ENCODE measurements at regions not wholly inside any gene's neighbourhood (a gene's known extent, or its start where the extent isn't known, plus 50 kb on each side); places are given as distances from the start of the nearest gene placed in this dataset.

DNA sequence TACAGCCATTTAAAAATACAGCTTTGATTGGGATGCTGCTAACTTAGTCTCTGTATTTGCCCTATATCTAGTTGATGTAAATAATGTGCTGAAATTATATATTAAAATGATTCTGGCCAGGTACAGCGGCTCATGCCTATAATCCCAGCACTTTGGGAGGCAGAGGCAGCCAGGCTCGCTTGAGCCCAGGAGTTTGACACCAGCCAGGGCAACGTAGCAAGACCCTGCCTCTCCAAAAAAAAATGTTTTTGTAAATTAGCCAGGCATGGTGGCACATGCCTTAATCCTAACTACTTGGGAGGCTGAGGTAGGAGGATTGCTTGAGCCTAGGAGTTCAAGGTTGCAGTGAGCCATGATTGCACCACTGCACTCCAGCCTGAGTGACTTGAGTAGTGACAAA lies 143.8 kb upstream of the CELF2 start:
- DNase-seq = no peak
- no peak overlapping the region for H3K27ac ChIP-seq
- no peaks in the 10 kb centered on the region for H3K36me3 ChIP-seq
- no peaks in the 10 kb centered on the region for H3K27me3 ChIP-seq
- peaks cover 0 to 4% (median 0%) of the 10 kb centered on the region in 4 donors for H3K4me1 ChIP-seq
- no peaks in the 10 kb centered on the region for H3K9me3 ChIP-seq
- no peak for TF ChIP-seq POLR2A (IDR thresholded peaks at IDR 0.05)
- TF ChIP-seq, protein P1, sequence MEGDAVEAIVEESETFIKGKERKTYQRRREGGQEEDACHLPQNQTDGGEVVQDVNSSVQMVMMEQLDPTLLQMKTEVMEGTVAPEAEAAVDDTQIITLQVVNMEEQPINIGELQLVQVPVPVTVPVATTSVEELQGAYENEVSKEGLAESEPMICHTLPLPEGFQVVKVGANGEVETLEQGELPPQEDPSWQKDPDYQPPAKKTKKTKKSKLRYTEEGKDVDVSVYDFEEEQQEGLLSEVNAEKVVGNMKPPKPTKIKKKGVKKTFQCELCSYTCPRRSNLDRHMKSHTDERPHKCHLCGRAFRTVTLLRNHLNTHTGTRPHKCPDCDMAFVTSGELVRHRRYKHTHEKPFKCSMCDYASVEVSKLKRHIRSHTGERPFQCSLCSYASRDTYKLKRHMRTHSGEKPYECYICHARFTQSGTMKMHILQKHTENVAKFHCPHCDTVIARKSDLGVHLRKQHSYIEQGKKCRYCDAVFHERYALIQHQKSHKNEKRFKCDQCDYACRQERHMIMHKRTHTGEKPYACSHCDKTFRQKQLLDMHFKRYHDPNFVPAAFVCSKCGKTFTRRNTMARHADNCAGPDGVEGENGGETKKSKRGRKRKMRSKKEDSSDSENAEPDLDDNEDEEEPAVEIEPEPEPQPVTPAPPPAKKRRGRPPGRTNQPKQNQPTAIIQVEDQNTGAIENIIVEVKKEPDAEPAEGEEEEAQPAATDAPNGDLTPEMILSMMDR (IDR thresholded peaks at IDR 0.05) = no peak
- no peak overlapping the region for H3K4me3 ChIP-seq

DNA sequence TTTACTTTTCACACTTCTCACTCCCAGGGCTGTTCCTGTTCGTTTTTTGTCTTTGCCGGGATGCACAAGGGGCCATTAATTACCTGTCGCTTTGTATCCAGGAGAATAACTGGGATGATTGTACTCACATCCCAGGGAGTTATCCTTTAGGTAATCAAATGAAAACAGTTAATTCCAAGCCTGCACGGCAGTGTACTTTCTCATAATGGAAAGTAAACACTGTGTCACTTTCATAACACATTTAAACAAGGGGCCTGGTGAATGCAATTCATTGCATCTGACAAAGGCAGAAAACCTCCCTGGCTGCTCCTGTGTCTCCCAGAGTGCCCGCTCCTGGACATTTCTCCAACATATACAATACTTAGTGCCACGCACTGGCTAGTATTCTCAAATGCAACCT lies 138.7 kb upstream of the CELF2 start:
- Histone ChIP-seq H3K27ac (no peak overlapping the region), H3K36me3 (no peaks in the 10 kb centered on the region), H3K9me3 (no peaks in the 10 kb centered on the region), H3K4me3 (no peak overlapping the region), H3K4me1 (no peaks in the 10 kb centered on the region), H3K27me3 (no peaks in the 10 kb centered on the region)
- no peak for DNase-seq
- TF ChIP-seq POLR2A (IDR thresholded peaks at IDR 0.05) = no peak
- TF ChIP-seq, protein P1 (IDR thresholded peaks at IDR 0.05) = no peak

- no peak for DNase-seq
- H3K4me3 ChIP-seq = no peak overlapping the region
- no peaks in the 10 kb centered on the region for H3K4me1 ChIP-seq
- no peaks in the 10 kb centered on the region for H3K27me3 ChIP-seq
- no peak overlapping the region for H3K27ac ChIP-seq
- H3K36me3 ChIP-seq = no peaks in the 10 kb centered on the region
- H3K9me3 ChIP-seq = peaks cover 0 to 3% (median 0%) of the 10 kb centered on the region in 4 donors
- no peak for TF ChIP-seq POLR2A (IDR thresholded peaks at IDR 0.05)
- TF ChIP-seq, protein P1 (IDR thresholded peaks at IDR 0.05) = no peak
These were observed 136.4 kb upstream of the CELF2 start for GRCh38 chr10:10881117-10881813.

DNA sequence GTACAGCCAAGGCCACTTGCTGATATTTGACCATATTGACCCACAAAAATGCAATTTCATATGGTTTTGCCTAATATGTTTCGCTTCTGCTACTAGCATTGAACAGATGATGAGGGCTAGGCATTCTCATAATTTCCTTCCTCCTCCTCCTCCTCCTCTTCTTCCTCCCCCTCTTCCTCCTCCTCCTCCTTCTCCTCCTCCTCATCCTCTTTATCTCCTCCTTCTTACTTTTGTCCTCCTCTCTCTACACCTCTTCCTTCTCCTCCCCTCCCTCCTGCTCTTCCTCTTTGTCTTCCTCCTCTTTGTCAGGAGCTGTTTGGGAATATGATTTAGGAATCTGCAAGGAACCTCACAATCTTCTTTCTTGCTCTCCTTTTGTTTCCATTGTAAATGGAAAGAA lies 133.9 kb upstream of the CELF2 start:
- Histone ChIP-seq H3K36me3 (no peaks in the 10 kb centered on the region), H3K27ac (no peak overlapping the region), H3K9me3 (peaks cover 0 to 3% (median 0%) of the 10 kb centered on the region in 4 donors), H3K4me1 (no peaks in the 10 kb centered on the region), H3K27me3 (no peaks in the 10 kb centered on the region), H3K4me3 (no peak overlapping the region)
- no peak for TF ChIP-seq POLR2A (IDR thresholded peaks at IDR 0.05)
- TF ChIP-seq, protein P1 (IDR thresholded peaks at IDR 0.05) = no peak
- DNase-seq = no peak

- no peak for DNase-seq
- H3K9me3 ChIP-seq = peaks cover 0 to 3% (median 0%) of the 10 kb centered on the region in 4 donors
- no peak for TF ChIP-seq POLR2A (IDR thresholded peaks at IDR 0.05)
- TF ChIP-seq, protein P1 (IDR thresholded peaks at IDR 0.05) = no peak
- H3K4me3 ChIP-seq = no peak overlapping the region
- no peaks in the 10 kb centered on the region for H3K4me1 ChIP-seq
- no peak overlapping the region for H3K27ac ChIP-seq
- H3K36me3 ChIP-seq = no peaks in the 10 kb centered on the region
- no peaks in the 10 kb centered on the region for H3K27me3 ChIP-seq
These were observed 130.7 kb upstream of the CELF2 start for GRCh38 chr10:10886861-10887531.
